WTC11 (cell line): ENCODE measurements at regions not wholly inside any gene's neighbourhood (a gene's known extent, or its start where the extent isn't known, plus 50 kb on each side); places are given as distances from the start of the nearest gene placed in this dataset.

ENCODE experiments used
- ATAC-seq: fragments of 200-7000 bp; cut with Tn5 transposase; 2 replicates; pipeline ENCODE4 v1.10.0; 2021; ENCODE audit warnings: mild to moderate bottlenecking, moderate library complexity
- CTCF ChIA-PET: fragments of 300-600 bp; sonication (Branson Sonifier 250); formaldehyde crosslinking; loops from one replicate; lab custom pipeline; 2021; ENCODE audit warnings: antibody characterized with exemption; lab: Charles Lee
- POLR2A ChIA-PET: fragments of 350-600 bp; sonication (Branson Sonifier 250); formaldehyde crosslinking; loops from one replicate; lab custom pipeline; 2021; ENCODE audit warnings: antibody characterized with exemption; lab: Charles Lee
- DNase-seq: peaks from one replicate; pipeline ENCODE4 v3.0.0; 2021; ENCODE audit warnings: low spot score
- H3K27ac Mint-ChIP-seq: 2 replicates; pipeline ENCODE4 v1.8.0; 2021; ENCODE audit warnings: mixed read lengths
- H3K27me3 Mint-ChIP-seq: 2 replicates; pipeline ENCODE4 v1.8.0; 2021; ENCODE audit warnings: low read depth, mild to moderate bottlenecking, moderate library complexity, mixed read lengths
- H3K36me3 Mint-ChIP-seq: 2 replicates; pipeline ENCODE4 v1.8.0; 2021; ENCODE audit warnings: mixed read lengths
- H3K4me1 Mint-ChIP-seq: 2 replicates; pipeline ENCODE4 v1.8.0; 2022; ENCODE audit warnings: mixed read lengths
- H3K4me3 Mint-ChIP-seq: 2 replicates; pipeline ENCODE4 v1.8.0; 2021; ENCODE audit warnings: mild to moderate bottlenecking, moderate library complexity, mixed read lengths
- H3K9me3 Mint-ChIP-seq: 2 replicates; pipeline ENCODE4 v1.8.0; 2021; ENCODE audit warnings: mixed read lengths
- CREB1 ChIP-seq: sonication (generic); formaldehyde crosslinking; IDR thresholded peaks from 2 replicates; pipeline ENCODE4 v1.8.0; 2023; ENCODE audit warnings: mild to moderate bottlenecking, missing genetic modification reagents
- ELF4 ChIP-seq: sonication (generic); formaldehyde crosslinking; IDR thresholded peaks from 2 replicates; pipeline ENCODE4 v1.8.1; 2022; ENCODE audit warnings: low read depth, mild to moderate bottlenecking, moderate library complexity, missing genetic modification reagents
- ESRRA ChIP-seq: sonication (generic); formaldehyde crosslinking; IDR thresholded peaks from 2 replicates; pipeline ENCODE4 v1.8.1; 2022; ENCODE audit warnings: mild to moderate bottlenecking, missing genetic modification reagents, borderline replicate concordance
- ETV6 ChIP-seq: sonication (generic); formaldehyde crosslinking; IDR thresholded peaks from 2 replicates; pipeline ENCODE4 v1.8.1; 2022; ENCODE audit warnings: mild to moderate bottlenecking, missing genetic modification reagents
- FOXJ3 ChIP-seq: sonication (generic); formaldehyde crosslinking; IDR thresholded peaks from 2 replicates; pipeline ENCODE4 v1.9.0; 2021; ENCODE audit warnings: missing genetic modification reagents, mild to moderate bottlenecking, borderline replicate concordance
- IRF2 ChIP-seq: sonication (generic); formaldehyde crosslinking; IDR thresholded peaks from 2 replicates; pipeline ENCODE4 v1.8.0; 2022; ENCODE audit warnings: low read depth, missing genetic modification reagents, borderline replicate concordance
- NR3C1 ChIP-seq: sonication (generic); formaldehyde crosslinking; conservative IDR thresholded peaks from 2 replicates; pipeline ENCODE4 v1.8.1; 2023; ENCODE audit warnings: low read depth, mild to moderate bottlenecking, missing genetic modification reagents
- OVOL2 ChIP-seq: fragments of 250-450 bp; sonication (Bioruptor Pico); IDR thresholded peaks from 2 replicates; pipeline ENCODE4 v1.9.0; 2021; ENCODE audit warnings: mild to moderate bottlenecking, borderline replicate concordance
- TCF7 ChIP-seq: sonication (generic); formaldehyde crosslinking; IDR thresholded peaks from 2 replicates; pipeline ENCODE4 v1.8.0; 2022; ENCODE audit warnings: mild to moderate bottlenecking, low read depth, missing genetic modification reagents, moderate library complexity
- ZBTB21 ChIP-seq: sonication (generic); formaldehyde crosslinking; IDR thresholded peaks from 2 replicates; pipeline ENCODE4 v1.8.1; 2023; ENCODE audit warnings: mild to moderate bottlenecking, missing genetic modification reagents, borderline replicate concordance
- ZNF396 ChIP-seq: fragments of 250-450 bp; sonication (Bioruptor Pico); IDR thresholded peaks from 2 replicates; pipeline ENCODE4 v1.8.0; 2021; ENCODE audit warnings: mild to moderate bottlenecking, moderate library complexity, borderline replicate concordance
- ZNF423 ChIP-seq: fragments of 250-450 bp; sonication (Bioruptor Pico); IDR thresholded peaks from 2 replicates; pipeline ENCODE4 v2.1.2; 2022; ENCODE audit warnings: mild to moderate bottlenecking, moderate library complexity
- TF ChIP-seq, protein P1 (sequence below): sonication (generic); formaldehyde crosslinking; conservative IDR thresholded peaks from 2 replicates; pipeline ENCODE4 v1.8.1; 2023; ENCODE audit warnings: mild to moderate bottlenecking, low read depth, missing genetic modification reagents, moderate library complexity
- TF ChIP-seq, protein P2 (sequence below): sonication (generic); formaldehyde crosslinking; IDR thresholded peaks from 2 replicates; pipeline ENCODE4 v1.8.1; 2023; ENCODE audit warnings: mild to moderate bottlenecking, missing genetic modification reagents
- TF ChIP-seq, protein P3 (sequence below): sonication (generic); formaldehyde crosslinking; IDR thresholded peaks from 2 replicates; pipeline ENCODE4 v1.8.0; 2023; ENCODE audit warnings: missing genetic modification reagents, mild to moderate bottlenecking, borderline replicate concordance
- TF ChIP-seq, protein P4 (sequence below): sonication (generic); formaldehyde crosslinking; IDR thresholded peaks from 2 replicates; pipeline ENCODE4 v1.8.1; 2023; ENCODE audit warnings: mild to moderate bottlenecking, missing genetic modification reagents, moderate library complexity
- TF ChIP-seq, protein P5 (sequence below): sonication (generic); formaldehyde crosslinking; IDR thresholded peaks from 2 replicates; pipeline ENCODE4 v1.8.0; 2023; ENCODE audit warnings: mild to moderate bottlenecking, missing genetic modification reagents
- TF ChIP-seq, protein P6 (sequence below): sonication (generic); formaldehyde crosslinking; IDR thresholded peaks from 2 replicates; pipeline ENCODE4 v1.8.0; 2022; ENCODE audit warnings: mild to moderate bottlenecking, missing genetic modification reagents

DNA sequence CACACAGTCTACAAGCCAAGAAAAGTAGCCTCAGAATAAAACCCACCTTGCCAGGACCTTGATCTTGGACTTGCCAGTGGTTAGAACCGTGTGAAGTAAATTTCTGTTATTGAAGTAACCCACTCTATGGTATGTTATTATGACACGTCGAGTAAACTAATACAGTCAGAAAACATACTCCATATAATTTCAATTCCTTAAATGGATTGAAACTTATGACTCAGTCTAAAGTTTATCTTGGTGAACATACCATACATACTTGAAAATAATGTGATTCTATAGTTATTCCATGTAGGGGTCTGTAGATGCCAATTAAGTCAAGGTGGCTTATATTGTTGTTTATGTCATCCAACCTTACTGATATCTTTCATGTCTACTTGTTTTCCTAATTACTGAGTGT is 950.7 kb downstream of the TLE4 start:
- no peak for ATAC-seq
- H3K27me3 Mint-ChIP-seq, result no peaks in the 10 kb centered on the region

More for the DNA sequence above, 950.7 kb downstream of the TLE4 start:
- DNase-seq, result no peak
- Mint-ChIP-seq H3K9me3 (peaks cover 41% of the 10 kb centered on the region), H3K27ac (no peak overlapping the region), H3K4me1 (no peaks in the 10 kb centered on the region), H3K4me3 (no peak overlapping the region), H3K36me3 (peaks cover 18% of the 10 kb centered on the region)
- POLR2A ChIA-PET, result no interaction called here
- TF ChIP-seq OVOL2 (CRISPR knock-in tag) (no peak), ETV6 (CRISPR knock-in tag) (no peak), TCF7 (CRISPR knock-in tag) (no peak), NR3C1 (no peak), FOXJ3 (CRISPR knock-in tag) (no peak), ZNF396 (CRISPR knock-in tag) (no peak), IRF2 (CRISPR knock-in tag) (no peak), ZBTB21 (CRISPR knock-in tag) (no peak), ZNF423 (no peak), ESRRA (no peak), ELF4 (CRISPR knock-in tag) (no peak), CREB1 (CRISPR knock-in tag) (no peak)
- TF ChIP-seq, protein P1, sequence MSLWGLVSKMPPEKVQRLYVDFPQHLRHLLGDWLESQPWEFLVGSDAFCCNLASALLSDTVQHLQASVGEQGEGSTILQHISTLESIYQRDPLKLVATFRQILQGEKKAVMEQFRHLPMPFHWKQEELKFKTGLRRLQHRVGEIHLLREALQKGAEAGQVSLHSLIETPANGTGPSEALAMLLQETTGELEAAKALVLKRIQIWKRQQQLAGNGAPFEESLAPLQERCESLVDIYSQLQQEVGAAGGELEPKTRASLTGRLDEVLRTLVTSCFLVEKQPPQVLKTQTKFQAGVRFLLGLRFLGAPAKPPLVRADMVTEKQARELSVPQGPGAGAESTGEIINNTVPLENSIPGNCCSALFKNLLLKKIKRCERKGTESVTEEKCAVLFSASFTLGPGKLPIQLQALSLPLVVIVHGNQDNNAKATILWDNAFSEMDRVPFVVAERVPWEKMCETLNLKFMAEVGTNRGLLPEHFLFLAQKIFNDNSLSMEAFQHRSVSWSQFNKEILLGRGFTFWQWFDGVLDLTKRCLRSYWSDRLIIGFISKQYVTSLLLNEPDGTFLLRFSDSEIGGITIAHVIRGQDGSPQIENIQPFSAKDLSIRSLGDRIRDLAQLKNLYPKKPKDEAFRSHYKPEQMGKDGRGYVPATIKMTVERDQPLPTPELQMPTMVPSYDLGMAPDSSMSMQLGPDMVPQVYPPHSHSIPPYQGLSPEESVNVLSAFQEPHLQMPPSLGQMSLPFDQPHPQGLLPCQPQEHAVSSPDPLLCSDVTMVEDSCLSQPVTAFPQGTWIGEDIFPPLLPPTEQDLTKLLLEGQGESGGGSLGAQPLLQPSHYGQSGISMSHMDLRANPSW (CRISPR knock-in tag), result no peak
- TF ChIP-seq, protein P2, sequence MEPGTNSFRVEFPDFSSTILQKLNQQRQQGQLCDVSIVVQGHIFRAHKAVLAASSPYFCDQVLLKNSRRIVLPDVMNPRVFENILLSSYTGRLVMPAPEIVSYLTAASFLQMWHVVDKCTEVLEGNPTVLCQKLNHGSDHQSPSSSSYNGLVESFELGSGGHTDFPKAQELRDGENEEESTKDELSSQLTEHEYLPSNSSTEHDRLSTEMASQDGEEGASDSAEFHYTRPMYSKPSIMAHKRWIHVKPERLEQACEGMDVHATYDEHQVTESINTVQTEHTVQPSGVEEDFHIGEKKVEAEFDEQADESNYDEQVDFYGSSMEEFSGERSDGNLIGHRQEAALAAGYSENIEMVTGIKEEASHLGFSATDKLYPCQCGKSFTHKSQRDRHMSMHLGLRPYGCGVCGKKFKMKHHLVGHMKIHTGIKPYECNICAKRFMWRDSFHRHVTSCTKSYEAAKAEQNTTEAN, result no peak
- TF ChIP-seq, protein P3, sequence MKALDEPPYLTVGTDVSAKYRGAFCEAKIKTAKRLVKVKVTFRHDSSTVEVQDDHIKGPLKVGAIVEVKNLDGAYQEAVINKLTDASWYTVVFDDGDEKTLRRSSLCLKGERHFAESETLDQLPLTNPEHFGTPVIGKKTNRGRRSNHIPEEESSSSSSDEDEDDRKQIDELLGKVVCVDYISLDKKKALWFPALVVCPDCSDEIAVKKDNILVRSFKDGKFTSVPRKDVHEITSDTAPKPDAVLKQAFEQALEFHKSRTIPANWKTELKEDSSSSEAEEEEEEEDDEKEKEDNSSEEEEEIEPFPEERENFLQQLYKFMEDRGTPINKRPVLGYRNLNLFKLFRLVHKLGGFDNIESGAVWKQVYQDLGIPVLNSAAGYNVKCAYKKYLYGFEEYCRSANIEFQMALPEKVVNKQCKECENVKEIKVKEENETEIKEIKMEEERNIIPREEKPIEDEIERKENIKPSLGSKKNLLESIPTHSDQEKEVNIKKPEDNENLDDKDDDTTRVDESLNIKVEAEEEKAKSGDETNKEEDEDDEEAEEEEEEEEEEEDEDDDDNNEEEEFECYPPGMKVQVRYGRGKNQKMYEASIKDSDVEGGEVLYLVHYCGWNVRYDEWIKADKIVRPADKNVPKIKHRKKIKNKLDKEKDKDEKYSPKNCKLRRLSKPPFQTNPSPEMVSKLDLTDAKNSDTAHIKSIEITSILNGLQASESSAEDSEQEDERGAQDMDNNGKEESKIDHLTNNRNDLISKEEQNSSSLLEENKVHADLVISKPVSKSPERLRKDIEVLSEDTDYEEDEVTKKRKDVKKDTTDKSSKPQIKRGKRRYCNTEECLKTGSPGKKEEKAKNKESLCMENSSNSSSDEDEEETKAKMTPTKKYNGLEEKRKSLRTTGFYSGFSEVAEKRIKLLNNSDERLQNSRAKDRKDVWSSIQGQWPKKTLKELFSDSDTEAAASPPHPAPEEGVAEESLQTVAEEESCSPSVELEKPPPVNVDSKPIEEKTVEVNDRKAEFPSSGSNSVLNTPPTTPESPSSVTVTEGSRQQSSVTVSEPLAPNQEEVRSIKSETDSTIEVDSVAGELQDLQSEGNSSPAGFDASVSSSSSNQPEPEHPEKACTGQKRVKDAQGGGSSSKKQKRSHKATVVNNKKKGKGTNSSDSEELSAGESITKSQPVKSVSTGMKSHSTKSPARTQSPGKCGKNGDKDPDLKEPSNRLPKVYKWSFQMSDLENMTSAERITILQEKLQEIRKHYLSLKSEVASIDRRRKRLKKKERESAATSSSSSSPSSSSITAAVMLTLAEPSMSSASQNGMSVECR, result no peak
- TF ChIP-seq, protein P4, sequence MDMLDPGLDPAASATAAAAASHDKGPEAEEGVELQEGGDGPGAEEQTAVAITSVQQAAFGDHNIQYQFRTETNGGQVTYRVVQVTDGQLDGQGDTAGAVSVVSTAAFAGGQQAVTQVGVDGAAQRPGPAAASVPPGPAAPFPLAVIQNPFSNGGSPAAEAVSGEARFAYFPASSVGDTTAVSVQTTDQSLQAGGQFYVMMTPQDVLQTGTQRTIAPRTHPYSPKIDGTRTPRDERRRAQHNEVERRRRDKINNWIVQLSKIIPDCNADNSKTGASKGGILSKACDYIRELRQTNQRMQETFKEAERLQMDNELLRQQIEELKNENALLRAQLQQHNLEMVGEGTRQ (CRISPR knock-in tag), result no peak
- TF ChIP-seq, protein P5, sequence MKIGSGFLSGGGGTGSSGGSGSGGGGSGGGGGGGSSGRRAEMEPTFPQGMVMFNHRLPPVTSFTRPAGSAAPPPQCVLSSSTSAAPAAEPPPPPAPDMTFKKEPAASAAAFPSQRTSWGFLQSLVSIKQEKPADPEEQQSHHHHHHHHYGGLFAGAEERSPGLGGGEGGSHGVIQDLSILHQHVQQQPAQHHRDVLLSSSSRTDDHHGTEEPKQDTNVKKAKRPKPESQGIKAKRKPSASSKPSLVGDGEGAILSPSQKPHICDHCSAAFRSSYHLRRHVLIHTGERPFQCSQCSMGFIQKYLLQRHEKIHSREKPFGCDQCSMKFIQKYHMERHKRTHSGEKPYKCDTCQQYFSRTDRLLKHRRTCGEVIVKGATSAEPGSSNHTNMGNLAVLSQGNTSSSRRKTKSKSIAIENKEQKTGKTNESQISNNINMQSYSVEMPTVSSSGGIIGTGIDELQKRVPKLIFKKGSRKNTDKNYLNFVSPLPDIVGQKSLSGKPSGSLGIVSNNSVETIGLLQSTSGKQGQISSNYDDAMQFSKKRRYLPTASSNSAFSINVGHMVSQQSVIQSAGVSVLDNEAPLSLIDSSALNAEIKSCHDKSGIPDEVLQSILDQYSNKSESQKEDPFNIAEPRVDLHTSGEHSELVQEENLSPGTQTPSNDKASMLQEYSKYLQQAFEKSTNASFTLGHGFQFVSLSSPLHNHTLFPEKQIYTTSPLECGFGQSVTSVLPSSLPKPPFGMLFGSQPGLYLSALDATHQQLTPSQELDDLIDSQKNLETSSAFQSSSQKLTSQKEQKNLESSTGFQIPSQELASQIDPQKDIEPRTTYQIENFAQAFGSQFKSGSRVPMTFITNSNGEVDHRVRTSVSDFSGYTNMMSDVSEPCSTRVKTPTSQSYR (CRISPR knock-in tag), result no peak
- TF ChIP-seq, protein P6, sequence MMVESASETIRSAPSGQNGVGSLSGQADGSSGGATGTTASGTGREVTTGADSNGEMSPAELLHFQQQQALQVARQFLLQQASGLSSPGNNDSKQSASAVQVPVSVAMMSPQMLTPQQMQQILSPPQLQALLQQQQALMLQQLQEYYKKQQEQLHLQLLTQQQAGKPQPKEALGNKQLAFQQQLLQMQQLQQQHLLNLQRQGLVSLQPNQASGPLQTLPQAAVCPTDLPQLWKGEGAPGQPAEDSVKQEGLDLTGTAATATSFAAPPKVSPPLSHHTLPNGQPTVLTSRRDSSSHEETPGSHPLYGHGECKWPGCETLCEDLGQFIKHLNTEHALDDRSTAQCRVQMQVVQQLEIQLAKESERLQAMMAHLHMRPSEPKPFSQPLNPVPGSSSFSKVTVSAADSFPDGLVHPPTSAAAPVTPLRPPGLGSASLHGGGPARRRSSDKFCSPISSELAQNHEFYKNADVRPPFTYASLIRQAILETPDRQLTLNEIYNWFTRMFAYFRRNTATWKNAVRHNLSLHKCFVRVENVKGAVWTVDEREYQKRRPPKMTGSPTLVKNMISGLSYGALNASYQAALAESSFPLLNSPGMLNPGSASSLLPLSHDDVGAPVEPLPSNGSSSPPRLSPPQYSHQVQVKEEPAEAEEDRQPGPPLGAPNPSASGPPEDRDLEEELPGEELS (CRISPR knock-in tag), result no peak
- CTCF ChIA-PET, result no interaction called here
